GM23338 (cell line): ENCODE measurements at regions not wholly inside any gene's neighbourhood (a gene's known extent, or its start where the extent isn't known, plus 50 kb on each side); places are given as distances from the start of the nearest gene placed in this dataset.
"Not testable (repeated sequence)": the region's sequence is repeated elsewhere in the genome, so short reads cannot be mapped to it uniquely, and the experiment has no call there.

Source experiments
- ATAC-seq: fragments of 200-7000 bp; cut with Tn5 transposase; 3 replicates; pipeline ENCODE4 v1.9.1; 2020
- DNase-seq: peaks from one replicate; pipeline ENCODE4 v3.0.0-alpha.2; 2015; ENCODE audit warnings: low spot score
- H2AFZ ChIP-seq: fragments of 200-600 bp; sonication (generic); 2 replicates; pipeline ENCODE4 v1.8.0; 2016; ENCODE audit warnings: antibody characterized with exemption, mild to moderate bottlenecking, moderate library complexity
- H3F3A ChIP-seq: fragments of 200-600 bp; sonication (generic); replicated peaks from 2 replicates; pipeline ENCODE4 v1.8.0; 2017; ENCODE audit warnings: antibody characterized with exemption, mixed run types, low read depth
- H3K27ac ChIP-seq: fragments of 200-600 bp; sonication (generic); 2 replicates; pipeline ENCODE4 v1.6.1; 2016; ENCODE audit warnings: low read depth
- H3K27me3 ChIP-seq: fragments of 200-600 bp; sonication (generic); 2 replicates; pipeline ENCODE4 v1.8.0; 2016; ENCODE audit warnings: mild to moderate bottlenecking, mixed run types, moderate library complexity; ENCODE audit not compliant: insufficient read depth
- H3K36me3 ChIP-seq: fragments of 200-600 bp; sonication (generic); 2 replicates; pipeline ENCODE4 v1.8.0; 2016; ENCODE audit warnings: mild to moderate bottlenecking; ENCODE audit not compliant: insufficient read depth
- H3K4me1 ChIP-seq: fragments of 200-600 bp; sonication (generic); 2 replicates; pipeline ENCODE4 v1.8.0; 2016; ENCODE audit warnings: mild to moderate bottlenecking, moderate library complexity; ENCODE audit not compliant: insufficient read depth
- H3K4me2 ChIP-seq: fragments of 200-600 bp; sonication (generic); 2 replicates; pipeline ENCODE4 v1.7.1; 2017; ENCODE audit warnings: mixed run types
- H3K4me3 ChIP-seq: fragments of 200-600 bp; sonication (generic); 2 replicates; pipeline ENCODE4 v1.6.1; 2016; ENCODE audit warnings: mixed run types
- H3K79me2 ChIP-seq: fragments of 200-600 bp; sonication (generic); replicated peaks from 2 replicates; pipeline ENCODE4 v1.8.0; 2017; ENCODE audit warnings: mild to moderate bottlenecking; ENCODE audit not compliant: insufficient read depth
- H3K9me2 ChIP-seq: fragments of 200-600 bp; sonication (generic); 2 replicates; pipeline ENCODE4 v1.8.0; 2017; ENCODE audit not compliant: insufficient read depth
- H4K20me1 ChIP-seq: fragments of 200-600 bp; sonication (generic); replicated peaks from 2 replicates; pipeline ENCODE4 v1.8.0; 2017; ENCODE audit warnings: mild to moderate bottlenecking; ENCODE audit not compliant: insufficient read depth
- H3K27ac Mint-ChIP-seq: 2 replicates; pipeline ENCODE4 v1.8.0; 2020; ENCODE audit warnings: inconsistent platforms, mild to moderate bottlenecking, moderate library complexity, mixed read lengths
- H3K27me3 Mint-ChIP-seq: 3 replicates; pipeline ENCODE4 v1.8.0; 2022; ENCODE audit warnings: low read depth, mild to moderate bottlenecking, moderate library complexity, mixed read lengths, inconsistent platforms; ENCODE audit not compliant: insufficient read depth, poor library complexity
- H3K36me3 Mint-ChIP-seq: 3 replicates; pipeline ENCODE4 v1.8.0; 2021; ENCODE audit warnings: low read depth, mild to moderate bottlenecking, inconsistent platforms, moderate library complexity, mixed read lengths
- H3K4me1 Mint-ChIP-seq: 3 replicates; pipeline ENCODE4 v1.8.0; 2020; ENCODE audit warnings: mild to moderate bottlenecking, inconsistent platforms, mixed read lengths
- H3K4me3 Mint-ChIP-seq: 3 replicates; pipeline ENCODE4 v1.8.0; 2021; ENCODE audit warnings: moderate library complexity, mild to moderate bottlenecking, inconsistent platforms, mixed read lengths
- H3K9me3 Mint-ChIP-seq: 3 replicates; pipeline ENCODE4 v1.8.0; 2020; ENCODE audit warnings: moderate library complexity, mild to moderate bottlenecking, inconsistent platforms, mixed read lengths
- CREB1 ChIP-seq: fragments of 250-450 bp; sonication (Bioruptor Pico); IDR thresholded peaks from 2 replicates; pipeline ENCODE4 v1.5.0; 2020; ENCODE audit warnings: low read depth, mild to moderate bottlenecking, moderate library complexity
- STAT1 ChIP-seq: IDR thresholded peaks from one replicate; pipeline ENCODE4 v1.6.1; 2016; ENCODE audit warnings: antibody characterized with exemption; ENCODE audit not compliant: unreplicated experiment
- ZNF114 ChIP-seq: fragments of 250-450 bp; sonication (Bioruptor Pico); IDR thresholded peaks from 2 replicates; pipeline ENCODE4 v1.5.0; 2020; ENCODE audit warnings: mild to moderate bottlenecking, moderate library complexity
- ZNF331 ChIP-seq: fragments of 250-450 bp; sonication (Bioruptor Pico); IDR thresholded peaks from 2 replicates; pipeline ENCODE4 v1.5.0; 2020; ENCODE audit warnings: low read depth, mild to moderate bottlenecking, moderate library complexity
- TF ChIP-seq, protein P1 (sequence below): fragments of 250-450 bp; sonication (Bioruptor Pico); IDR thresholded peaks from 2 replicates; pipeline ENCODE4 v1.5.0; 2020; ENCODE audit warnings: mild to moderate bottlenecking, moderate library complexity
- TF ChIP-seq, protein P2 (sequence below): IDR thresholded peaks from one replicate; pipeline ENCODE4 v1.6.1; 2018; ENCODE audit warnings: antibody characterized with exemption; ENCODE audit not compliant: unreplicated experiment

DNA sequence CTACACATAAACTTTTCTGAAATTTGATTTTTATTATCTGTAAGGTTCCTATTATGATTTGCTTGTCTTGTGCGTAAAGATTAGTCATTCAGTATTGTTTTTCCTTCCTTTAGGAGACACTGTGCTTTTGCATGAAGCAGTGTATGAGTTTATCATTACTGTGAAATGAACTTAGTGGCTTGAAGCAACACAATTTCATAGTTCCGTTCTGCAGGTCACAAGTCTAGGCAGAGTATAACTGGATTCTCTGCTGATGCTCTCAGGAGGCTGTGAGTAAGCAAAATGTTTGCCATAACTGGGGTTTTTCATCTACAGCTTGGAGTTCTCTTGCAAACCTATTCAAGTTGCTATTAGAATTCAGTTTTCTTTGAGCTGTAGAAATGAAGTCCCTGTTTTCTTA is 1136.1 kb downstream of the OTOL1 start (continued):
- TF ChIP-seq, protein P1, sequence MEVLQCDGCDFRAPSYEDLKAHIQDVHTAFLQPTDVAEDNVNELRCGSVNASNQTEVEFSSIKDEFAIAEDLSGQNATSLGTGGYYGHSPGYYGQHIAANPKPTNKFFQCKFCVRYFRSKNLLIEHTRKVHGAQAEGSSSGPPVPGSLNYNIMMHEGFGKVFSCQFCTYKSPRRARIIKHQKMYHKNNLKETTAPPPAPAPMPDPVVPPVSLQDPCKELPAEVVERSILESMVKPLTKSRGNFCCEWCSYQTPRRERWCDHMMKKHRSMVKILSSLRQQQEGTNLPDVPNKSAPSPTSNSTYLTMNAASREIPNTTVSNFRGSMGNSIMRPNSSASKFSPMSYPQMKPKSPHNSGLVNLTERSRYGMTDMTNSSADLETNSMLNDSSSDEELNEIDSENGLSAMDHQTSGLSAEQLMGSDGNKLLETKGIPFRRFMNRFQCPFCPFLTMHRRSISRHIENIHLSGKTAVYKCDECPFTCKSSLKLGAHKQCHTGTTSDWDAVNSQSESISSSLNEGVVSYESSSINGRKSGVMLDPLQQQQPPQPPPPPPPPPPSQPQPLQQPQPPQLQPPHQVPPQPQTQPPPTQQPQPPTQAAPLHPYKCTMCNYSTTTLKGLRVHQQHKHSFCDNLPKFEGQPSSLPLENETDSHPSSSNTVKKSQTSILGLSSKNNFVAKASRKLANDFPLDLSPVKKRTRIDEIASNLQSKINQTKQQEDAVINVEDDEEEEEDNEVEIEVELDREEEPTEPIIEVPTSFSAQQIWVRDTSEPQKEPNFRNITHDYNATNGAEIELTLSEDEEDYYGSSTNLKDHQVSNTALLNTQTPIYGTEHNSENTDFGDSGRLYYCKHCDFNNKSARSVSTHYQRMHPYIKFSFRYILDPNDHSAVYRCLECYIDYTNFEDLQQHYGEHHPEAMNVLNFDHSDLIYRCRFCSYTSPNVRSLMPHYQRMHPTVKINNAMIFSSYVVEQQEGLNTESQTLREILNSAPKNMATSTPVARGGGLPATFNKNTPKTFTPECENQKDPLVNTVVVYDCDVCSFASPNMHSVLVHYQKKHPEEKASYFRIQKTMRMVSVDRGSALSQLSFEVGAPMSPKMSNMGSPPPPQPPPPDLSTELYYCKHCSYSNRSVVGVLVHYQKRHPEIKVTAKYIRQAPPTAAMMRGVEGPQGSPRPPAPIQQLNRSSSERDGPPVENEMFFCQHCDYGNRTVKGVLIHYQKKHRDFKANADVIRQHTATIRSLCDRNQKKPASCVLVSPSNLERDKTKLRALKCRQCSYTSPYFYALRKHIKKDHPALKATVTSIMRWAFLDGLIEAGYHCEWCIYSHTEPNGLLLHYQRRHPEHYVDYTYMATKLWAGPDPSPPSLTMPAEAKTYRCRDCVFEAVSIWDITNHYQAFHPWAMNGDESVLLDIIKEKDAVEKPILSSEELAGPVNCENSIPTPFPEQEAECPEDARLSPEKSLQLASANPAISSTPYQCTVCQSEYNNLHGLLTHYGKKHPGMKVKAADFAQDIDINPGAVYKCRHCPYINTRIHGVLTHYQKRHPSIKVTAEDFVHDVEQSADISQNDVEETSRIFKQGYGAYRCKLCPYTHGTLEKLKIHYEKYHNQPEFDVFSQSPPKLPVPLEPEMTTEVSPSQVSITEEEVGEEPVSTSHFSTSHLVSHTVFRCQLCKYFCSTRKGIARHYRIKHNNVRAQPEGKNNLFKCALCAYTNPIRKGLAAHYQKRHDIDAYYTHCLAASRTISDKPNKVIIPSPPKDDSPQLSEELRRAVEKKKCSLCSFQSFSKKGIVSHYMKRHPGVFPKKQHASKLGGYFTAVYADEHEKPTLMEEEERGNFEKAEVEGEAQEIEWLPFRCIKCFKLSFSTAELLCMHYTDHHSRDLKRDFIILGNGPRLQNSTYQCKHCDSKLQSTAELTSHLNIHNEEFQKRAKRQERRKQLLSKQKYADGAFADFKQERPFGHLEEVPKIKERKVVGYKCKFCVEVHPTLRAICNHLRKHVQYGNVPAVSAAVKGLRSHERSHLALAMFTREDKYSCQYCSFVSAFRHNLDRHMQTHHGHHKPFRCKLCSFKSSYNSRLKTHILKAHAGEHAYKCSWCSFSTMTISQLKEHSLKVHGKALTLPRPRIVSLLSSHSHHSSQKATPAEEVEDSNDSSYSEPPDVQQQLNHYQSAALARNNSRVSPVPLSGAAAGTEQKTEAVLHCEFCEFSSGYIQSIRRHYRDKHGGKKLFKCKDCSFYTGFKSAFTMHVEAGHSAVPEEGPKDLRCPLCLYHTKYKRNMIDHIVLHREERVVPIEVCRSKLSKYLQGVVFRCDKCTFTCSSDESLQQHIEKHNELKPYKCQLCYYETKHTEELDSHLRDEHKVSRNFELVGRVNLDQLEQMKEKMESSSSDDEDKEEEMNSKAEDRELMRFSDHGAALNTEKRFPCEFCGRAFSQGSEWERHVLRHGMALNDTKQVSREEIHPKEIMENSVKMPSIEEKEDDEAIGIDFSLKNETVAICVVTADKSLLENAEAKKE (CRISPR knock-in tag) = no peak
- TF ChIP-seq STAT1 (no peak), ZNF331 (CRISPR knock-in tag) (no peak), CREB1 (no peak), ZNF114 (CRISPR knock-in tag) (no peak)
- TF ChIP-seq, protein P2, sequence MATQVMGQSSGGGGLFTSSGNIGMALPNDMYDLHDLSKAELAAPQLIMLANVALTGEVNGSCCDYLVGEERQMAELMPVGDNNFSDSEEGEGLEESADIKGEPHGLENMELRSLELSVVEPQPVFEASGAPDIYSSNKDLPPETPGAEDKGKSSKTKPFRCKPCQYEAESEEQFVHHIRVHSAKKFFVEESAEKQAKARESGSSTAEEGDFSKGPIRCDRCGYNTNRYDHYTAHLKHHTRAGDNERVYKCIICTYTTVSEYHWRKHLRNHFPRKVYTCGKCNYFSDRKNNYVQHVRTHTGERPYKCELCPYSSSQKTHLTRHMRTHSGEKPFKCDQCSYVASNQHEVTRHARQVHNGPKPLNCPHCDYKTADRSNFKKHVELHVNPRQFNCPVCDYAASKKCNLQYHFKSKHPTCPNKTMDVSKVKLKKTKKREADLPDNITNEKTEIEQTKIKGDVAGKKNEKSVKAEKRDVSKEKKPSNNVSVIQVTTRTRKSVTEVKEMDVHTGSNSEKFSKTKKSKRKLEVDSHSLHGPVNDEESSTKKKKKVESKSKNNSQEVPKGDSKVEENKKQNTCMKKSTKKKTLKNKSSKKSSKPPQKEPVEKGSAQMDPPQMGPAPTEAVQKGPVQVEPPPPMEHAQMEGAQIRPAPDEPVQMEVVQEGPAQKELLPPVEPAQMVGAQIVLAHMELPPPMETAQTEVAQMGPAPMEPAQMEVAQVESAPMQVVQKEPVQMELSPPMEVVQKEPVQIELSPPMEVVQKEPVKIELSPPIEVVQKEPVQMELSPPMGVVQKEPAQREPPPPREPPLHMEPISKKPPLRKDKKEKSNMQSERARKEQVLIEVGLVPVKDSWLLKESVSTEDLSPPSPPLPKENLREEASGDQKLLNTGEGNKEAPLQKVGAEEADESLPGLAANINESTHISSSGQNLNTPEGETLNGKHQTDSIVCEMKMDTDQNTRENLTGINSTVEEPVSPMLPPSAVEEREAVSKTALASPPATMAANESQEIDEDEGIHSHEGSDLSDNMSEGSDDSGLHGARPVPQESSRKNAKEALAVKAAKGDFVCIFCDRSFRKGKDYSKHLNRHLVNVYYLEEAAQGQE = no peak

DNA sequence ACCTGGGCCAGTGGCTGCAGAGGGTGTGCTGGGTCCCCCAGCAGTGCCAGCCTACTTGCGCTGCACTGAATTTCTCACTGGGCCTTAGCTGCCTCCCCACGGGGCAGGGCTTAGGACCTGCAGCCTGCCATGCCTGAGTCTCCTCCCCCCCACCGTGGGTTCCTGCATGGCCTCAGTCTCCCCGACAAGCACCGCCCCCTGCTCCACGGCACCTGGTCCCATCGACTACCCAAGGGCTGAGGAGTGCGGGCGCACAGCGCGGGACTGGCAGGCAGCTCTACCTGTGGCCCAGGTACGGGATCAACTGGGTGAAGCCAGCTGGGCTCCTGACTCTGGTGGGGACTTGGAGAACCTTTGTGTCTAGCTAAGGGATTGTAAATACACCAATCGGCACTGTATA is 1143.6 kb downstream of the OTOL1 start:
- H2AFZ ChIP-seq, H3K4me3 ChIP-seq, H3K4me3 Mint-ChIP-seq, H3K4me1 Mint-ChIP-seq, H3K27ac Mint-ChIP-seq, H3F3A ChIP-seq, H3K27me3 ChIP-seq, H3K27ac ChIP-seq, ATAC-seq, H4K20me1 ChIP-seq, H3K4me1 ChIP-seq, H3K9me2 ChIP-seq, DNase-seq, H3K79me2 ChIP-seq, H3K36me3 ChIP-seq, H3K4me2 ChIP-seq, H3K27me3 Mint-ChIP-seq: not testable (repeated sequence)
- peaks cover 38% of the 10 kb centered on the region for H3K9me3 Mint-ChIP-seq
- H3K36me3 Mint-ChIP-seq = peaks cover 39% of the 10 kb centered on the region
